H1 (cell line): ENCODE measurements at regions not wholly inside any gene's neighbourhood (a gene's known extent, or its start where the extent isn't known, plus 50 kb on each side); places are given as distances from the start of the nearest gene placed in this dataset.

Experiments
- CTCF ChIA-PET: fragments of 300-600 bp; sonication (Branson Sonifier 250); formaldehyde crosslinking; loops from one replicate; lab custom pipeline; 2021; ENCODE audit not compliant: partially characterized antibody; lab: Charles Lee
- POLR2A ChIA-PET: fragments of 300-600 bp; sonication (Branson Sonifier 250); formaldehyde crosslinking; loops from one replicate; lab custom pipeline; 2021; ENCODE audit warnings: inconsistent platforms; ENCODE audit not compliant: partially characterized antibody; lab: Charles Lee
- DNase-seq, 2 experiments: peaks; one replicate each; pipeline versions ENCODE4 v3.0.0 to v3.0.0-alpha.2; 2010 to 2022; ENCODE audit warnings: low spot score in 2 of 2, low read depth in 1 of 2, mixed read lengths in 1 of 2
- FAIRE-seq: peaks from 2 replicates; lab custom pipeline; 2011; peaks lifted over from hg19 to GRCh38; lab: Jason Lieb, UNC
- H2AFZ ChIP-seq: 2 replicates; pipeline ENCODE4 v1.8.1; 2012; ENCODE audit warnings: low read length, inconsistent platforms
- H2AK5ac ChIP-seq: 2 replicates; pipeline ENCODE4 v1.6.1; 2013; ENCODE audit warnings: low read depth, low read length
- H2BK120ac ChIP-seq: replicated peaks from 2 replicates; pipeline ENCODE3; 2013; ENCODE audit warnings: low read depth, low read length, inconsistent platforms
- H2BK12ac ChIP-seq: 2 replicates; pipeline ENCODE4 v1.6.1; 2013; ENCODE audit warnings: low read depth, low read length
- H2BK15ac ChIP-seq: 2 replicates; pipeline ENCODE4 v1.6.1; 2013; ENCODE audit warnings: low read length
- H2BK20ac ChIP-seq: 2 replicates; pipeline ENCODE4 v1.6.1; 2013; ENCODE audit warnings: low read length
- H2BK5ac ChIP-seq: 2 replicates; pipeline ENCODE4 v1.6.1; 2013; ENCODE audit warnings: low read depth, low read length
- H3K14ac ChIP-seq: 2 replicates; pipeline ENCODE4 v1.6.1; 2013; ENCODE audit warnings: inconsistent platforms; ENCODE audit not compliant: insufficient read length
- H3K18ac ChIP-seq: 2 replicates; pipeline ENCODE4 v1.6.1; 2013; ENCODE audit warnings: low read length; ENCODE audit errors: extremely low read depth
- H3K23ac ChIP-seq: 2 replicates; pipeline ENCODE4 v1.6.1; 2013; ENCODE audit warnings: inconsistent platforms; ENCODE audit not compliant: insufficient read length
- H3K23me2 ChIP-seq: 2 replicates; pipeline ENCODE4 v1.6.1; 2013; ENCODE audit warnings: low read depth, low read length
- H3K27ac ChIP-seq: 2 replicates; pipeline ENCODE4 v1.6.1; 2011; ENCODE audit warnings: low read depth, low read length, inconsistent platforms
- H3K27me3 ChIP-seq, 4 experiments: replicated peaks in 1 of 4; 1 replicate in 1 of 4; 2 replicates in 3 of 4; pipeline versions ENCODE4 v1.6.1 to v1.8.1; 2011 to 2013; ENCODE audit warnings: low read length in 3 of 4, mild to moderate bottlenecking in 3 of 4, inconsistent platforms in 2 of 4, mixed read lengths in 2 of 4, moderate library complexity in 1 of 4; ENCODE audit not compliant: control insufficient read depth in 3 of 4, insufficient read depth in 3 of 4; ENCODE audit errors: extremely low read depth in 1 of 4
- H3K36me3 ChIP-seq, 4 experiments: 2 replicates each; pipeline versions ENCODE4 v1.6.1 to v1.8.1; 2011 to 2013; ENCODE audit warnings: mild to moderate bottlenecking in 4 of 4, low read length in 3 of 4, moderate library complexity in 2 of 4, control low read depth in 1 of 4, inconsistent platforms in 1 of 4; ENCODE audit not compliant: insufficient read depth in 4 of 4, control insufficient read depth in 2 of 4
- H3K4ac ChIP-seq: replicated peaks from 2 replicates; pipeline ENCODE3; 2013; ENCODE audit warnings: low read length, low read depth, mixed read lengths, inconsistent platforms; ENCODE audit not compliant: insufficient read length
- H3K4me1 ChIP-seq, 4 experiments: replicated peaks in 1 of 4; 1 replicate in 1 of 4; 2 replicates in 3 of 4; pipeline versions ENCODE4 v1.6.1 to v1.8.1; 2011 to 2013; ENCODE audit warnings: low read length in 3 of 4, inconsistent platforms in 2 of 4, mixed read lengths in 1 of 4; ENCODE audit not compliant: insufficient read depth in 4 of 4, control insufficient read depth in 3 of 4
- H3K4me2 ChIP-seq, 2 experiments: 2 replicates each; pipeline versions ENCODE4 v1.6.1 to v1.8.1; 2011 to 2013; ENCODE audit warnings: low read depth in 2 of 2, low read length in 2 of 2, control low read depth in 1 of 2, inconsistent platforms in 1 of 2, mild to moderate bottlenecking in 1 of 2; ENCODE audit not compliant: insufficient read depth in 1 of 2
- H3K4me3 ChIP-seq, 4 experiments: fragments of 200-600, 300-600 bp in 1 of 4; sonication (generic), shearing (Covaris generic), sonication (Bioruptor Twin) in 1 of 4; 2 replicates each; pipeline versions ENCODE4 v1.5.1 to v1.8.1; 2011 to 2016; ENCODE audit warnings: low read length in 4 of 4, low read depth in 3 of 4, control low read depth in 2 of 4, inconsistent platforms in 2 of 4, mild to moderate bottlenecking in 2 of 4, mixed read lengths in 1 of 4, moderate library complexity in 1 of 4; ENCODE audit not compliant: insufficient read depth in 2 of 4; ENCODE audit errors: extremely low read depth in 1 of 4
- H3K56ac ChIP-seq: replicated peaks from 2 replicates; pipeline ENCODE3; 2013; ENCODE audit warnings: low read depth, mild to moderate bottlenecking, mixed read lengths, low read length, inconsistent platforms; ENCODE audit not compliant: insufficient read length
- H3K79me1 ChIP-seq: 2 replicates; pipeline ENCODE4 v1.6.1; 2013; ENCODE audit warnings: low read depth, low read length, control low read depth
- H3K79me2 ChIP-seq, 2 experiments: 2 replicates each; pipeline versions ENCODE4 v1.6.1 to v1.8.1; 2012 to 2013; ENCODE audit warnings: low read length in 2 of 2, mild to moderate bottlenecking in 2 of 2, inconsistent platforms in 1 of 2; ENCODE audit not compliant: insufficient read depth in 2 of 2, control insufficient read depth in 1 of 2
- H3K9ac ChIP-seq, 4 experiments: replicated peaks in 1 of 4; 1 replicate in 1 of 4; 2 replicates in 3 of 4; pipeline versions ENCODE4 v1.6.1 to v1.8.1; 2011 to 2013; ENCODE audit warnings: low read depth in 3 of 4, low read length in 3 of 4, control low read depth in 2 of 4, mild to moderate bottlenecking in 2 of 4, moderate library complexity in 2 of 4, inconsistent platforms in 1 of 4; ENCODE audit errors: extremely low read depth in 1 of 4
- H3K9me3 ChIP-seq, 2 experiments: 2 replicates each; pipeline versions ENCODE4 v1.6.1 to v1.8.1; 2012 to 2013; ENCODE audit warnings: mild to moderate bottlenecking in 2 of 2, moderate library complexity in 2 of 2, control low read depth in 1 of 2, inconsistent platforms in 1 of 2, low read depth in 1 of 2, low read length in 1 of 2, mixed read lengths in 1 of 2; ENCODE audit not compliant: insufficient read depth in 2 of 2
- H4K20me1 ChIP-seq, 2 experiments: replicated peaks in 1 of 2; 2 replicates each; pipeline versions ENCODE3 to v1.8.1; 2011 to 2013; ENCODE audit warnings: inconsistent platforms in 2 of 2, low read length in 2 of 2, mild to moderate bottlenecking in 1 of 2; ENCODE audit not compliant: insufficient read depth in 2 of 2, control insufficient read depth in 1 of 2
- H4K5ac ChIP-seq: 2 replicates; pipeline ENCODE4 v1.6.1; 2013; ENCODE audit warnings: low read length, low read depth, mixed read lengths, inconsistent platforms; ENCODE audit not compliant: insufficient read length
- H4K8ac ChIP-seq: 2 replicates; pipeline ENCODE4 v1.8.0; 2013; ENCODE audit warnings: mild to moderate bottlenecking, moderate library complexity, low read length, inconsistent platforms; ENCODE audit not compliant: insufficient read depth; ENCODE audit errors: extremely low read depth
- H4K91ac ChIP-seq: replicated peaks from 2 replicates; pipeline ENCODE3; 2013; ENCODE audit warnings: low read length, mixed read lengths, inconsistent platforms; ENCODE audit not compliant: insufficient read length
- ATF2 ChIP-seq: IDR thresholded peaks from 2 replicates; pipeline ENCODE4 v1.6.1; 2012; ENCODE audit warnings: low read length, inconsistent platforms
- BCL11A ChIP-seq, 2 experiments: IDR thresholded peaks; one replicate each; pipeline ENCODE4 v1.6.1; 2011; ENCODE audit warnings: low read depth in 2 of 2, low read length in 2 of 2, mild to moderate bottlenecking in 2 of 2
- CBX5 ChIP-seq: fragments of 300-800, 300-1000 bp; sonication (generic); IDR thresholded peaks from 2 replicates; pipeline ENCODE4 v1.7.1; 2016; ENCODE audit warnings: antibody characterized with exemption, low read length, low read depth
- GABPA ChIP-seq: IDR thresholded peaks from 2 replicates; pipeline ENCODE4 v1.6.1; 2011; ENCODE audit warnings: mild to moderate bottlenecking, low read length, moderate library complexity, borderline replicate concordance; ENCODE audit not compliant: insufficient read depth
- MAX ChIP-seq: IDR thresholded peaks from 2 replicates; pipeline ENCODE4 v1.6.1; 2012; ENCODE audit warnings: inconsistent platforms
- RXRA ChIP-seq: IDR thresholded peaks from 2 replicates; pipeline ENCODE4 v1.6.1; 2011; ENCODE audit warnings: low read depth, mild to moderate bottlenecking, low read length, moderate library complexity; ENCODE audit not compliant: insufficient read depth
- WGBS, 2 experiments: shearing (Covaris generic) in 1 of 2; methylation state at CpG; one replicate each; pipeline versions ENCODE4 v1.1.6 to v1.1.7; 2013 to 2015; ENCODE audit warnings: low lambda C conversion rate in 2 of 2, mixed read lengths in 2 of 2, inconsistent platforms in 1 of 2, low coverage in 1 of 2, missing lambda C conversion rate in 1 of 2; ENCODE audit not compliant: insufficient replicate concordance in 2 of 2, insufficient coverage in 1 of 2, insufficient read length in 1 of 2; ENCODE audit errors: extremely low coverage in 1 of 2, missing lambda C conversion rate in 1 of 2; 5-methylcytosine and 5-hydroxymethylcytosine counted together

GRCh38 chr4:123653236-123653635, 256.6 kb downstream of the SPRY1 start:
- WGBS, 2 experiments, result 95% methylated on average over 2 of the region's 2 CpGs; no CpG with 5 or more reads in 1 of the 2 experiments

More at GRCh38 chr4:123653236-123653635, 256.6 kb downstream of the SPRY1 start:
- H2BK15ac ChIP-seq, result no peak overlapping the region
- no peaks in the 10 kb centered on the region for H3K79me2 ChIP-seq
- no peaks in the 10 kb centered on the region for H3K27me3 ChIP-seq
- H3K9ac ChIP-seq, result no peak overlapping the region
- H3K9me3 ChIP-seq, result peaks cover 9% of the 10 kb centered on the region in 2 experiments
- no peak overlapping the region for H3K27ac ChIP-seq
- TF ChIP-seq GABPA (no peak), ATF2 (no peak), RXRA (no peak), BCL11A (IDR thresholded peaks at IDR 0.05; ENCODE audit: low read depth in 2 of 2, low read length in 2 of 2) (no peak), CBX5 (no peak), MAX (no peak)
- H3K4me1 ChIP-seq, result peaks cover 1 to 3% (median 2%) of the 10 kb centered on the region in 4 experiments; a peak in 3 of 7 replicates
- H3K79me1 ChIP-seq, result no peaks in the 10 kb centered on the region
- 0 out of 8 replicates have a peak, but pooled peaks cover 0 to 2% (median 0%) of the 10 kb centered on the region in 4 experiments for H3K36me3 ChIP-seq
- H2BK5ac ChIP-seq, result no peak overlapping the region
- CTCF ChIA-PET, result interaction anchor here (2.0 kb wide), 1 partner anchor 304 kb away, joined by 4 read pairs; no protein-coding TSS in a partner anchor
- no peaks in the 10 kb centered on the region for H4K20me1 ChIP-seq
- no peak overlapping the region for H2AK5ac ChIP-seq
- no peak overlapping the region for H3K18ac ChIP-seq
- no peak overlapping the region for H3K56ac ChIP-seq
- H4K91ac ChIP-seq, result no peak overlapping the region
- H3K4me3 ChIP-seq, result no peak overlapping the region
- no peak overlapping the region for H3K4me2 ChIP-seq
- H3K23me2 ChIP-seq, result no peaks in the 10 kb centered on the region
- no peak overlapping the region for H2BK12ac ChIP-seq
- no peak overlapping the region for H4K5ac ChIP-seq
- FAIRE-seq, result no peak
- H4K8ac ChIP-seq, result no peak overlapping the region
- no peak overlapping the region for H2BK20ac ChIP-seq
- DNase-seq, result no peak
- no peak overlapping the region for H2AFZ ChIP-seq
- no peak overlapping the region for H3K23ac ChIP-seq
- H3K14ac ChIP-seq, result no peak overlapping the region
- POLR2A ChIA-PET, result no interaction called here
- H3K4ac ChIP-seq, result no peak overlapping the region
- no peak overlapping the region for H2BK120ac ChIP-seq
